HG02798 (cell line): ENCODE measurements at regions not wholly inside any gene's neighbourhood (a gene's known extent, or its start where the extent isn't known, plus 50 kb on each side); places are given as distances from the start of the nearest gene placed in this dataset.

Source experiments
- ATAC-seq: cut with Tn5 transposase; IDR thresholded peaks from one replicate; pipeline ENCODE4 v1.9.1; 2021; ENCODE audit warnings: mild to moderate bottlenecking; ENCODE audit not compliant: unreplicated experiment, poor library complexity

- ATAC-seq = no peak
These were observed 80.9 kb upstream of the SYT6 start for GRCh38 chr1:114234408-114235124.

DNA sequence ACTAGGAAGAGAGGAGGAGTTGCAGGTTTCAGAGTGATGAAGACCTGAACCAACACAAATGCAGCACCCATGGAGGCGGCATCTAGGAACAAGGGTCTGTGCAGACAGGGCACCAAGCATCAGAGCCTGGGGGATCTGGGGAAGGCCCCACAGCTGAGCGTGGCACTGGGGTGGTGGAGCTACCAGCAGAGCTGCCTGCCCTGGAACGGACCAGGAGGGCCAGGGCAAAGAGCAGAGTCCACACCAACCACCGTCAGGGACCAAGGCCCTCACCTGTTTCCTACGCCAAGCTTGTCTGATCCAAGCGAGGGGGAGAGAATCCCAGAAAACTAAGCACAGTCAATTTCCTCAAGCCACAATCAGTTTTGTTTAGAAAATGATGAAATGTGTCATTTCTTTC lies 79.0 kb upstream of the SYT6 start:
- no peak for ATAC-seq

DNA sequence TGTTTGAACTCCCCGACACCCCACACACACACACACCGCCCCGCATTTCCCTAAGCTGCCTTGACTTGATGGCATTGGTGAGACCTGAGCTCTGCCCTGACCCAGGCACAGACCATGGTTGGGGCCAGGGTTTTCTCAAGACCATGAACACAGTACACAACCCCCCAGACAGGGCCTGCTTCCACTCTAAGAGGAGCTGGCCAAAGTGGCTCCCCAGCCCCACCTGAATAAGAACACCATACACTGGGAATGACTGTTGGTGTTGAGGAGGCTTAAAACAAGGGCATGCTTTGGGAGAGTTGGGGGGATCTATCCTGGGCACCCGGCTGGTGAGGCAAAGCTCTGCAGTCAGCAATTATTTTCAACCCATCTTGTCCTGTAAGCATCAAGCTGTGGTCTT lies 77.6 kb upstream of the SYT6 start:
- no peak for ATAC-seq

- no peak for ATAC-seq
These were observed 75.7 kb upstream of the SYT6 start for GRCh38 chr1:114229368-114229767.

DNA sequence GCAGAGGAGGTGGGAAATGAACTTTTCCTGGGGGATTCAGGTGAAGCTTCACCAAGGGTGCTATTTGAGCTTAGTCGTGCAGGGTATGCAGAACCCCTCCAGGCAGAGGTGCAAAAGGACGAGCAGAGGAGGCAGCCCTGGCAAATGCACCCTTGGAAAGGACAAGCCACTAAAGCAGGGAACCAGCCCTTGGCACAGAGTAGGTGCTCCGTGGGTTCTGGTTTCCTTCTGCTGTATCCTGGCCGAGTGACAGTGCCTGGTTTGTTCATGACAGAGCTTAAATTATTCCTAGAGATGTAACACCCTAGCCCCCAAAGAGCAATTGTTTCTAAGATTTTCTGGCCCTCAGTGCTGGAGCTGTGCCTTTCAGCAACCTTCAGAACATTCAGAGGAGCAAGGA lies 73.4 kb upstream of the SYT6 start:
- no peak for ATAC-seq

DNA sequence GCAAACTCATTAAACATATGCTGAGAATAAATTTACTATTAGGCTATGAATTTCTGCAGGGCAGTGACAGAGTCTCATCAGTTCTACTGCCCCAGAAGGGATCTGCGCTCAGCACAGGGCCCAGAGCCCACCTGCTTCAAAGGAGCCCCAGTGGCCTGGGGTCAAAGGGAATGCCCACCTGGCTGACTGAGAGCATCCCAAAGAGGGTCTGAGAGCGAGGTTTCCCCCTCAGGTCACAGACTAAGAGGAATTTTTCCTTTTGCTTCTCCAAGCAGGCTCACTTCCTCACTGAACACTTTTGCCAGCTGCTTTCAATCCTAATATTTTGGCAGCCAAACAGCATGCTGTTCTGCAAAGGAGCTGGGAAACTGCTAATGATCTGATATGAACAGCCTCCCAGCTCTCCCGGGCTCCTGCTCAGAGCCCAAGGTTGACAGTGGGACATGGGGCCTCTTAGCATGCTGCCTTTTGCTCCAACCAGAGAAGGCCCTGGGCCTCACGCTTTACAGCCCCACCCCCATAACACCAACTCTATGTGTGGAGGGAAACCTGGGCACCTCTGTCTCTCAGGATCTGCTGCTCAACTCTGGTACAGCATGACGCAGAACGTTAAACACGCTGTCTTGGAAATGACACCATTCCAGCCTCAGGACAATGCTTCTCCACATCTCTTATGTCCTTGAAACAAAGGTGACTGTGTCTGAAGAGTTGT lies 70.7 kb upstream of the SYT6 start:
- ATAC-seq = no peak

GRCh38 chr1:114222920-114223319 lies 69.3 kb upstream of the SYT6 start:
- no peak for ATAC-seq

DNA sequence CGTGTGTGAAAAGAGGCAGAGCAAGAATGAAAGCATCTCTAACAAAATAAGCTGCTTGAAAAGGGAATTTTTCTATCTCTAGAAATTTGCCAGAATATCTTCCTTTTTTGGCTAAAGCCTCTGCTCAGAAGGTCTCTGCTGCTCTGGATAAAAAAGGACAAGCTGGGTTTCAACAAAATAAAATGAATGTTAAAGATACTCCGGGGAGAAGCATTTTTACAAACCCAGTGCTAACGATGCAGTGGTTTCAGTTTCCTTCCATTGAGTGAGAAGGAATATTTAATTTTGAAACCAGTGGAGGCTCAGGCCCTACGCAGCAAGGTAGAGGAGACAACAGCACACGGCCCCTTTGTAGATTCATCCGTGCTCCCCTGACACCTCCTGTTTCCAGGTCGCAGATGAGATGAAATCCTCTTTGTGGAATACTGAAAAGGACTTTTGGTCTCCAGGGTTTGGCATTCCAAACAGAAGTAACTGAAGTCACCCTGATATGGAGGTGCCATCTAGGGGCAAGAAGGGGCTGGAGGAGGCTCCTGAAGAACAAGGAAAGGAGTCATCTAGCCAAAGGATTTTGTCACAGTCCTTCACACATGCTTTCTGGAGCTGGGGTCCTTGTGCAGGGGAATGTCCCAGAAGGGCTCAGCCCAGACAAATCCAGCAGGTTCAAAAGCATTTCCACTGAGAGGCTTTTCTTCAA lies 65.7 kb upstream of the SYT6 start:
- no peak for ATAC-seq

- no peak for ATAC-seq
These were observed 64.9 kb upstream of the SYT6 start for GRCh38 chr1:114218361-114219171.

DNA sequence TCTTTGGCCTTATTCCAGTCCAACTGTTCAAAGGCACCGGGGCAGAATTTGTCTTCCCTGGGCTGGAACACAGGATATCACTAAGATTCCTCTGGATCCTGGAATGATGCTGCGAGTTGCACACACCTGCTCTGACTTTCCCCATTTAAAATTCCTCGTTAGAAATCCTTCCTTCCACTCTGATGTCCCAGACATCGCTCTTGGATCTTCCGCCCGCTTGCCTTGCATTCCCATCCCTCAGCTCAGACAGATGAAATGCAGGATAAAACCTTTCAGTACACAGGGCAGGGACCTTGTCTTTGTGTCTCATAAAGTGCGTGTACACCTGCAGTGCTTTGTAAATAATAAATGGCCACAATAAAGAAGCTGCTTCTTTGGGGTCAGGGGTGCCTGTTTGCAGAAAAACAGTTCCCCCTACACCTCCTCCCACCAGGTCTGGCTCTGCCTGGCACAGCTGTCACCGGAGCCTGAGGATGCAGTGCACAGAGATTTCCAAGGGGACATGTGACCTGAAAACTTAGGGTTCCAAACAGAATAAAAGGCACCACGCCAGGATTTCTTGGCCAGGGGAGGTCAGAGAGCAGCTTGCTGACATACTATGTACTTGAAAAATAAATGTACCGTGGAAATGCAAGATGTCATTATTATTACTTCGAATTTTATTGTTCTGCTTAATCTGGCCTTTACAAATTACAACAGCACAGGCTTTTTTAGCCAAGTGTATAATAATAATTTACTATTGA lies 62.9 kb upstream of the SYT6 start:
- no peak for ATAC-seq

DNA sequence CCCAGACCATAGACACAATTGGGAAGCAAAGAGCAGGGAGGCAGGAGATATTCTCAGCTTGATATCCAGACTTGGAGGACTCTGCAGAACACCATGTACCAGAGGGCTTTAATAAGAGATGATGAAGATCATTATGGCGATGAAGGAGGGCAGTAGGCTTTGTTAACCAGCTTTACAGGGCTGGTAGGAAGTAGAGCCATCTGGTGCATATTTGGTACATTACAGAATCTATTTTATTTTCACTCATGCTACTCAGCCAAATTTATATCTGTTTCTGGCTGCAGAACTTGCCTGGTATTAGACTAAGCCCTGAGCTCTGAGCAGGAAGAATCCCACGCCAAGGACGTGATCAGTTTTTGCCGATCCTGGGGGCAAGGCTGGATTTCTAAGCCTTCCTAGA lies 61.8 kb upstream of the SYT6 start:
- ATAC-seq = no peak

- no peak for ATAC-seq
These were observed 60.3 kb upstream of the SYT6 start for GRCh38 chr1:114214016-114214415.

DNA sequence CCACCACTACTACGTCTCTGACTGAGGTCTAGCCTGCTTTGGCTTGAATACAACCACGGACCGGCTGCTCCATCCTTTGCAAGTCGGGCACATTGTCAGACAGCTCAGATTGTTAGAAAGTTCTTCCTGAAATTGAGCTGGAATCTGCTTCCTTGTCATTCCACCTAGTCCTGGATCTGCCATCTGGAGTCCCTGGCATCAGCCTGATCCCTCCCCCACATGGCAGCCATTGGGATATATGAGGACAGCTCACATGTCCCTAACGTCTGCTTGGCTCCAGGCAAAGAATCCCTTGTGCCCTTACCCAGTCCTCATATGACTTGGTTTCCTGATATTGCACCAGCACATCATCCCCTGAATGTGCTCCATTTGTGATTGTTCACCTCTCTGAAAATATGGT lies 56.3 kb upstream of the SYT6 start:
- no peak for ATAC-seq

DNA sequence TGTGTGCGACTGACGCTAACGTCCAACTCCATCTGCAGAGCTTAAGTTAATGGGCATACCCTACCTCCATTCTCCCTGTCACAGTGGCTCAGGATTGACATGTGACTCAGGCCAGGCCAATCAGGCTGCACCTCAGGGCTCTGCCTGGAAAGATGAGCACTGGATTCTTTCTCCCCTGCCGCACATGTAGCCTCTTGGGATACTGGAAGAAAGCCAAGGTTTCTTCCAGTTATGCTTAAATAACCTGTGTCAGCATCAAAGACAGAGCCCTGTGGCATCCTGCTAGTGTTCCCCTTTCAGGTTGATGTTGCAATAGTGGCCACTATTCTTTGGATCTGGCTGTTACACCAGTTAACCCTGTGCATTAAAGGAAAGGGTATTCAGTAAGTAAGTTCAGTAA lies 55.0 kb upstream of the SYT6 start:
- ATAC-seq = no peak

DNA sequence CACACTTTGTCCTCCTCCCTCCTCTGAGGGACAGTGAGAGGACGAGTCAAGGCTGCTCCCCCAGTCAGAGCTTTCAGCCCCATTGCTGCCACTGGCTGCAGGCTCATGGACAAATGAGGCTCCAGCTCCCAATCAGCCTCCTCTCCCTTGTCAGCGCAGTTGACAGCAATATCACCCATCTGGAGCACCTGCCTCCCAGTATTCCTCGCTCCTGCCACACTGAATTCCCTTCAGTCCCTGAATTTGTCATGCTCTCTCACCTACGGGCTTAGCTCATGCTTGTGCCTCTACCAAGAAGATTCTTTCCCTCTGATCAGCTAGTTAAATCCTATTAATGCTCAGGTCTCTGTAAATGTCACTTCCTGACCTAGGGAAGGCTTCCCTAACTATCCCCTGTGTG lies 54.4 kb upstream of the SYT6 start:
- ATAC-seq = no peak

- ATAC-seq = no peak
These were observed 54.0 kb upstream of the SYT6 start for GRCh38 chr1:114207635-114208034.

DNA sequence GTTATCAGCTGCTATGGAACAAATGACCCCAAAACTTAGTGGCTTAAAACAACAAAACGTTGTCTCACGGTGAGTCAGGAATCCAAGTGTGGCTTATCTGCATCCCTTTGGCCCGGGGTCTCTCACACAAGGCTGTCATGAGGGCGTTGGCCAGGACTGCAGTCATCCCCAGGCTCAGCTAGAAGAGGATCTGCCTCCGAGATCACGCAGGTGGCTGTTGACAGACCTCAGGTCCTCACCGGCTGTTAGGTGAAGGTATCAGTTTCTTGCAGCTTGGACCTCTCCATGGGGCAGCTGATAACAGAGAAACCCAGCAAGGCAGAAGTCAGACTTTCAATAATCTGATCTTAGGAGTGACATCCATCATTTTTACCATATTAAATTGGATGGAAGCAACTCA lies 52.7 kb upstream of the SYT6 start:
- ATAC-seq = no peak

GRCh38 chr1:114203595-114204128 lies 50.0 kb upstream of the SYT6 start:
- ATAC-seq = no peak
